GM18951 (cell line): ENCODE measurements at regions not wholly inside any gene's neighbourhood (a gene's known extent, or its start where the extent isn't known, plus 50 kb on each side); places are given as distances from the start of the nearest gene placed in this dataset.

Source experiments
- POLR2A ChIP-seq: IDR thresholded peaks from 4 replicates; pipeline ENCODE4 v1.6.1; 2011; ENCODE audit warnings: mild to moderate bottlenecking; ENCODE audit not compliant: insufficient read length, insufficient read depth; ENCODE audit errors: extremely low read depth
- in situ Hi-C: fragments of 300-500 bp; cut with MboI; formaldehyde crosslinking; loops from one replicate; pipeline ENCODE4 v1.12.0; 2022; ENCODE audit warnings: low sequenced_read_pairs, mixed read lengths, inconsistent platforms; ENCODE audit not compliant: unreplicated experiment

DNA sequence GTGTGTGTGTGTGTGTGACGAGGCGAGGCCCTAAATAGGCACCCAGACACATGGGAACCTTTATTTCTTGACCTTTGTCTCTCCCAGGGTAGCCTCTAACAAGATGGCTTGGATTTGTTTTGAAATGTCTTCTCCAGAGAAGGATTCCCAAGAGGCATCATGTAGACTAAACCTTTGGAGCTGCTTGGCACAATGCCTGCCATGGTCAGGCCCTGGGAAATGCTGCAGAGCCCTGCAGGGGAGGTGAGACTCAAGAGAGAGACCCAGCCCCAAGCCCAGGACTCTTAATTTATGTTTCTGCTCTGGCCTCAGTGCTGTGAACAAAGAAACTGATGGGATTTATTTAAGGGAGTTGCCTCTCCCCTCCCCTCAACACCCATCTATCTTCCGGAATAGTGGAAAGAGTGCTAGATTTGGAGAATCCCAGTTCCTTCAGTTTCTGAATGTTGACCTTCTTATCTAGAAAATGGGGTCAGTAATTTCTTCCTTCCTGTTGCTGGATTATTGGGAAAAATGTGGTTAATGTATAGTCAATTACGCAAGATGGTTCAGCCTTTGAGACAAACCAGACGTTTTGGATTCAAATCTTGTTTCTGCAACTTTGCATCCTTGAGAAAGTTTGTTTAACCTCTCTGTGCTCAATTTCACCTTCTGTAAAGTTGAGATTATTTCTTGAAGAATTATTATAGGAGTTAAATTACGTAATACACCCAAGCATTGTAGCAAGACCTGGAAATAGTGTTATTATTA lies 434.8 kb downstream of the MAFB start:
- in situ Hi-C loops: no loop called here
- TF ChIP-seq POLR2A: no peak

GRCh38 chr20:40251284-40251932 lies 437.6 kb downstream of the MAFB start:
- in situ Hi-C loops: no loop called here

DNA sequence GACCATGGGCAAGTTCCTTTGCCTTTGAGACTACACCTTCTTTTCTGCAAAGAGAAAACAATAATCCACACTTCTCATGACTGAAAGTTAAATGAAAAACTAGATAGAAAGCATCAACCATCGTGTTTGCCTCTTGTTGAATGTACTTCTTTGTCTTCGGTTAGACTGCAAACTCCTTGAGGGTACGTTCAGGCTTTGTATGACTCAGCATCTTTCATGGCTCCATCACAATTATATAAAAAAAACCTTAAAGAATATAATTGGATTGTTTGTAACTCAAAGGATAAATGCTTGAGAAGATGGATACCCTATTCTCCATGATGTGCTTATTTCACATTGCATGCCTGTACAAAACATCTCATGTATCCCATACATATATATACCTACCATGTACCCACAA lies 439.2 kb downstream of the MAFB start:
- no peak for TF ChIP-seq POLR2A
- in situ Hi-C loops: loop anchor here (10.0 kb wide), 1 partner anchor 365 kb away; no protein-coding TSS in a partner anchor

More at GRCh38 chr20:40251284-40251932, 437.6 kb downstream of the MAFB start:
- TF ChIP-seq POLR2A: no peak

DNA sequence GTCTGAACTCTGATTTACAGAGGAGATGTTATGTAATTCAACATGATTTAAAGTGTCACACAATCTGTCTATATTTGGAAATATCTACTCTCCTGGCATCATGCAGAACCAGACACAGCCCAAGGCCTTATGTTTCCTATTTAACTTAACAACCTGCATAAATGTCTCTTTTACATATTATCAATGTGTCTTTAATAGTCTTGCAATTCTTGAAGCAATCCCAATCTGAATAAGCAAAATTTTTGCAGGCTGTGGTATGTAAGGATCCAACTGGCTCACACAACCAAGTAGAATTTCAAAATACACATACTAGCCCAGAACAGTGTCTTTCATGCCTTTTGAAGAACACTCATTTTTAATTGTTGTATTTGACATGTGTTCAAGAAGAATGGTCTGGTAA lies 443.2 kb downstream of the MAFB start:
- no peak for TF ChIP-seq POLR2A
- in situ Hi-C loops: loop anchor here (10.0 kb wide), 1 partner anchor 361 kb away; no protein-coding TSS in a partner anchor

DNA sequence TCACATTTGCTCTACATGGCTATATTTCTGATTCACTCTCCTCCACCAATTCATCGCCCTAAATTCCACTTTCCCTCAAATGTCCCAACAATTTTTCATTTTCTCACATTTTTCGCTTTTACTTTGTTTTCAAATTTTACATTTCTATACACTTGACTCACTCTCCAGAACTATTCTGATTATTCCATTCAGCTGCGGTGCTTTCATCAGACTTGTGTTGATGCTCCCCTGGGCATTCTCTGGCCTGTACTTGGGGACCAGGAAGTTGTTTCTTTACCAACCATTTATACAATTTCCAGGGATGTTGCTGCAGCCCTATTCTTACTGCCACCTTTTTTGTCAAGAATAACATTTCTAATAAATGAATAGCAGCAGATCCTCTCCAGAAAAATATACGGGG lies 444.8 kb downstream of the MAFB start:
- TF ChIP-seq POLR2A: no peak
- in situ Hi-C loops: loop anchor here (10.0 kb wide), 1 partner anchor 359 kb away; no protein-coding TSS in a partner anchor

- in situ Hi-C loops: loop anchor here (10.0 kb wide), 1 partner anchor 357 kb away; no protein-coding TSS in a partner anchor
- no peak for TF ChIP-seq POLR2A
These were observed 447.3 kb downstream of the MAFB start for GRCh38 chr20:40241596-40242343.

DNA sequence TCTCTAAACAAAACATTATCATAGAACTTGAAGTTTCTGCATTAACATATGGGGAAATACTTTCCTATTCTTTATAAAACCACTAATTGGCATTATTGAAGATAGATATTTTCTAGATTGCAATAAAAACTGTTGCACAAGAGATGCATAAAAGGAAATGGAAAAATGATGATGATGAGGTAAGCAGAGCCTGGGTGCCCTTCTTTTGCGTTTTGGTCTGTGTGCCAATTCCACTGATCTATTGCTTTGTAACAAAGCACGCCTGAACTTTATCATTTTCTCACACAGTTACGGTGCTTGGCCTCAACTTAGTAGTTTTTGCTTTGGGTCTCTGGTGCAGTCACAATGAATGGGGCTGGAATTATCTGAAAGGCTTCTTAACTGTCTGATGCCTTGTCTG lies 450.5 kb downstream of the MAFB start:
- in situ Hi-C loops: no loop called here
- no peak for TF ChIP-seq POLR2A

DNA sequence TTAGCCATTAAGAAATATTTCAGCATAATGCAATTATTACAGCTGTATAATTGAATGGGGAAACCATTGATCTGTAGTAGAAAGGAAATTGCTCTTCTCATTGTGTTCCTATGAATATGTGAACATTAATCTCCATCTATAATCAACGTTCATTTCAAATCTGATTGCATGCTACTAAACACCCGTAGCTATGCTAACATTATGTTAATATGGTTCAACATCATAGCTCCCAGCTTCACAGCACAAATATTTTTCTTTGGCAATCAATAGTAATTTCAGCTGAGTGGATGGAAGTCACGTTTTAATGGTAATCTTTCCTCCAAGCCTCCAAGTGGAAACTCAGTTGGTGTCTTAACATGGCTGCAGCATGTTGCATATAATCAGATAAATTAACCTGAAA lies 454.4 kb downstream of the MAFB start:
- in situ Hi-C loops: no loop called here
- no peak for TF ChIP-seq POLR2A

- TF ChIP-seq POLR2A: no peak
- in situ Hi-C loops: no loop called here
These were observed 455.6 kb downstream of the MAFB start for GRCh38 chr20:40233406-40233805.

- in situ Hi-C loops: no loop called here
- TF ChIP-seq POLR2A: no peak
These were observed 456.3 kb downstream of the MAFB start for GRCh38 chr20:40232756-40233155.

GRCh38 chr20:40232273-40232672 lies 456.8 kb downstream of the MAFB start:
- in situ Hi-C loops: no loop called here
- TF ChIP-seq POLR2A: no peak

GRCh38 chr20:40230486-40230885 lies 458.6 kb downstream of the MAFB start:
- in situ Hi-C loops: no loop called here
- no peak for TF ChIP-seq POLR2A

- in situ Hi-C loops: no loop called here
These were observed 463.4 kb downstream of the MAFB start for GRCh38 chr20:40225596-40225995.

More at GRCh38 chr20:40225596-40225995, 463.4 kb downstream of the MAFB start:
- no peak for TF ChIP-seq POLR2A
